Chondrocyte (in vitro differentiated cells): ENCODE measurements at regions not wholly inside any gene's neighbourhood (a gene's known extent, or its start where the extent isn't known, plus 50 kb on each side); places are given as distances from the start of the nearest gene placed in this dataset.
"Not testable (repeated sequence)": the region's sequence is repeated elsewhere in the genome, so short reads cannot be mapped to it uniquely, and the experiment has no call there.

Source experiments
- DNase-seq: peaks from one replicate; pipeline ENCODE4 v3.0.0; 2021; ENCODE audit warnings: mixed read lengths, low spot score
- H3K27ac Mint-ChIP-seq: one replicate; pipeline ENCODE4 v1.8.0; 2021; ENCODE audit warnings: mild to moderate bottlenecking, moderate library complexity, mixed read lengths; ENCODE audit not compliant: unreplicated experiment
- H3K27me3 Mint-ChIP-seq: 2 replicates; pipeline ENCODE4 v1.8.0; 2021; ENCODE audit warnings: low read depth, mixed read lengths
- H3K36me3 Mint-ChIP-seq: 2 replicates; pipeline ENCODE4 v1.8.0; 2021; ENCODE audit warnings: low read depth, mixed read lengths
- H3K4me1 Mint-ChIP-seq: 2 replicates; pipeline ENCODE4 v1.8.0; 2021; ENCODE audit warnings: low read depth, mild to moderate bottlenecking, mixed read lengths
- H3K4me3 Mint-ChIP-seq: one replicate; pipeline ENCODE4 v1.8.0; 2021; ENCODE audit warnings: mild to moderate bottlenecking, moderate library complexity, mixed read lengths; ENCODE audit not compliant: unreplicated experiment
- H3K9me3 Mint-ChIP-seq: 2 replicates; pipeline ENCODE4 v1.8.0; 2021; ENCODE audit warnings: low read depth, mixed read lengths
- TF ChIP-seq, protein P1 (sequence below): fragments of 200-600 bp; sonication (generic); IDR thresholded peaks from 2 replicates; pipeline ENCODE4 v1.5.0; 2021; ENCODE audit warnings: antibody characterized with exemption, mild to moderate bottlenecking, moderate library complexity

DNA sequence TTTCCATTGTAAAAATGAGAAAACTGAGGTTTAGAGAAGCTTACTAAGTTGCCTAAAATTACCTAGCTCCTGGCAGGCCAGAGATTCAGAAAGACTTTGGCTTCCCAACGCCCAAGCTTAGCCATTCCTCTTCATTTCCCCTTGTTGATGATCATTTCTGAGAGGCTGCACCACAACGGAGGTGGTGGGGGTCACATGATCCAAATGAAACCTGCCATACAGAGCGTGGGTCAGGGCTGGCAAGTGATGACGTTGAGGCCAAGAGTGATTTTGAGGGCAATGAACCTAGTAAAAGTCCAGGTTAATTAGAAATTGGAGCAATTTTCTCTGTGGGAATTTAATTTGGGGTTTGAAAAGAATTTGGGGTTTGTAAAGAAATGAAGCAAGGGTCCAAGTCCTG is 109.9 kb downstream of the TMEM182 start:
- TF ChIP-seq, protein P1, sequence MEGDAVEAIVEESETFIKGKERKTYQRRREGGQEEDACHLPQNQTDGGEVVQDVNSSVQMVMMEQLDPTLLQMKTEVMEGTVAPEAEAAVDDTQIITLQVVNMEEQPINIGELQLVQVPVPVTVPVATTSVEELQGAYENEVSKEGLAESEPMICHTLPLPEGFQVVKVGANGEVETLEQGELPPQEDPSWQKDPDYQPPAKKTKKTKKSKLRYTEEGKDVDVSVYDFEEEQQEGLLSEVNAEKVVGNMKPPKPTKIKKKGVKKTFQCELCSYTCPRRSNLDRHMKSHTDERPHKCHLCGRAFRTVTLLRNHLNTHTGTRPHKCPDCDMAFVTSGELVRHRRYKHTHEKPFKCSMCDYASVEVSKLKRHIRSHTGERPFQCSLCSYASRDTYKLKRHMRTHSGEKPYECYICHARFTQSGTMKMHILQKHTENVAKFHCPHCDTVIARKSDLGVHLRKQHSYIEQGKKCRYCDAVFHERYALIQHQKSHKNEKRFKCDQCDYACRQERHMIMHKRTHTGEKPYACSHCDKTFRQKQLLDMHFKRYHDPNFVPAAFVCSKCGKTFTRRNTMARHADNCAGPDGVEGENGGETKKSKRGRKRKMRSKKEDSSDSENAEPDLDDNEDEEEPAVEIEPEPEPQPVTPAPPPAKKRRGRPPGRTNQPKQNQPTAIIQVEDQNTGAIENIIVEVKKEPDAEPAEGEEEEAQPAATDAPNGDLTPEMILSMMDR: no peak
- Mint-ChIP-seq H3K9me3 (peaks cover 3% of the 10 kb centered on the region), H3K4me3 (no peak overlapping the region), H3K27me3 (no peaks in the 10 kb centered on the region), H3K4me1 (no peaks in the 10 kb centered on the region), H3K36me3 (peaks cover 2% of the 10 kb centered on the region), H3K27ac (no peak overlapping the region)
- no peak for DNase-seq

DNA sequence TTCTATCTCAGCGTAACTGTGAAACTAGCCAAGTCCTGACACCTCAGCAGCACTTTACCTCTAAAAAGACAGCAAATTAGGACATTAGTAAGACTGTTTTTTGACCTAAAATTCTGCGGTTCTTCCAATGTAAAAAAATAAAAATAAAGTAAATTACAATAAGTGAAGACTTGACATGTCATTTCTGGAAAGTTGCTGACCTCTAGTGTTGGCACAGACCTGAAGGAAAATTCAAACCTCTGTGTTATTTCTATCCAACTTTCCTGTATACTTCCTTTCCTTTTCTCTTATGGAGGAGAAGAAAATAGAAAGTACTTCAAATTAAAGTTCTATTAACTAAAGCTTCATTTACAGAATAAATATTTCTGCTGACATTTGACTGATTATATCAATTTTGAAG is 110.6 kb downstream of the TMEM182 start:
- Mint-ChIP-seq H3K9me3 (peaks cover 9% of the 10 kb centered on the region), H3K27ac (no peak overlapping the region), H3K4me3 (no peak overlapping the region), H3K27me3 (no peaks in the 10 kb centered on the region), H3K4me1 (no peaks in the 10 kb centered on the region), H3K36me3 (peaks cover 5% of the 10 kb centered on the region)
- TF ChIP-seq, protein P1: peak; percentile 75
- no peak for DNase-seq

DNA sequence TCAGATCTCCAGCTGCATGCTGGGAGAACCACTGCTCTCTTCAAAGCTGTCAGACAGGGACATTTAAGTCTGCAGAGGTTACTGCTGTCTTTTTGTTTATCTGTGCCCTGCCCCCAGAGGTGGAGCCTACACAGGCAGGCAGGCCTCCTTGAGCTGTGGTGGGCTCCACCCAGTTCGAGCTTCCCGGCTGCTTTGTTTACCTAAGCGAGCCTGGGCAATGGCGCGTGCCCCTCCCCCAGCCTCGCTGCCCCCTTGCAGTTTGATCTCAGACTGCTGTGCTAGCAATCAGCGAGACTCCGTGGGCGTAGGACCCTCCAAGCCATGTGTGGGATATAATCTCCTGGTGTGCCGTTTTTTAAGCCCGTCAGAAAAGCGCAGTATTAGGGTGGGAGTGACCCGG is 117.7 kb downstream of the TMEM182 start:
- not testable (repeated sequence) for H3K4me1 Mint-ChIP-seq, H3K27ac Mint-ChIP-seq, H3K27me3 Mint-ChIP-seq, H3K4me3 Mint-ChIP-seq, H3K36me3 Mint-ChIP-seq, DNase-seq
- H3K9me3 Mint-ChIP-seq: peaks cover 17% of the 10 kb centered on the region

DNA sequence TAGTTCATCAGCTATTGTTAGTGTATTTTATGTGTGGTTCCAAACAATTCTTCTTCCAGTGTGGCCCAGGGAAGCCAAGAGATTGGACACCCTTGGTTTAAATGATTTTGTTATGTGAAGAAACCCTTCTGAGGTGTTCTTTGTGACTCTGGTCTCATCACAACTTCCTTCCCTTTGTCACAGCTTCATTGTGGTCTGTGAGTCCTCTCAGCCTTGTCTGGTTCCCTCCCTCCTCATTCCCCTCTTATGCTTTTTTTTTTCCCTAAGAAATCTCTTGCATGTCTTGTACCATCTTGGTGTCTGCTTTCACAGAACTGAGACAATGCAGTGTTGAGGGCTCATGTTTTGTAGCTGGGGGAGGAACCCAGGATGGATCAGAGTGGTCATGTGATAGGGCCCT is 118.9 kb downstream of the TMEM182 start:
- no peak overlapping the region for H3K27ac Mint-ChIP-seq
- H3K4me3 Mint-ChIP-seq: no peak overlapping the region
- H3K9me3 Mint-ChIP-seq: peaks cover 14% of the 10 kb centered on the region
- H3K4me1 Mint-ChIP-seq: no peaks in the 10 kb centered on the region
- DNase-seq: no peak
- no peaks in the 10 kb centered on the region for H3K27me3 Mint-ChIP-seq
- peaks cover 3% of the 10 kb centered on the region for H3K36me3 Mint-ChIP-seq
- TF ChIP-seq, protein P1: no peak

DNA sequence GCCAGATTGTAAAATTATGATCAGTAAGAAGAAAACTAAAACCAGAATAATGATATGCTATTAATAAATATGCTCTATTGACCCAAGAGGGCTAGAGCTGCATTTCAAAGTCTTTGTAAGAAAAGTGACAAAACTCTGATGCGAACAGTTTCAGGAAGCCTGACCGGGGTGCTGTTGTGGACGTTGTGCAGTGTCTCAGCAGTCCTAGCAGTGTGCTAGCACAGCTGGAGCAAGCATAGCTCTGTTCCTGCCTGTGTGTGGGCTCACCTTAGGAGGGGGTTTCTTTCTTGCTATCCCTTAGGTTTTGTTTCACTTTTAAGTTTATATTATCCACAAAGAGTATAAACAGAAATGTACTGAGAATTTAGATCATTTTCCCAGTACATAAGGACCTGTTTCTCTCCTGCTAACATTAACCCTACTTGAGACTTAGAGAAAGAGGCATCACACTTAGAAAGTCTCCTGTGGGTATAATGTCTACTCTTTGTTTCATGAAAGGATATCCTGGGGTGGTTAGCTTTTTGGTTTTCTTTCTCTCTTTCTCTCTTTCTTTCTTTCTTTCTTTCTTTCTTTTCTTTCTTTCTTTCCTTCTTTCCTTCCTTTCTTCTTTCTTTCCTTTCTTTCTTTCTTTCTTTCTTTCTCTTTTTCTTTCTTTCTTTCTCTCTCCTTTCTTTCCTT is 124.5 kb downstream of the TMEM182 start:
- TF ChIP-seq, protein P1: no peak
- no peaks in the 10 kb centered on the region for H3K27me3 Mint-ChIP-seq
- DNase-seq: no peak
- H3K27ac Mint-ChIP-seq: no peak overlapping the region
- H3K4me3 Mint-ChIP-seq: no peak overlapping the region
- no peaks in the 10 kb centered on the region for H3K9me3 Mint-ChIP-seq
- H3K4me1 Mint-ChIP-seq: peaks cover 3% of the 10 kb centered on the region
- no peaks in the 10 kb centered on the region for H3K36me3 Mint-ChIP-seq

DNA sequence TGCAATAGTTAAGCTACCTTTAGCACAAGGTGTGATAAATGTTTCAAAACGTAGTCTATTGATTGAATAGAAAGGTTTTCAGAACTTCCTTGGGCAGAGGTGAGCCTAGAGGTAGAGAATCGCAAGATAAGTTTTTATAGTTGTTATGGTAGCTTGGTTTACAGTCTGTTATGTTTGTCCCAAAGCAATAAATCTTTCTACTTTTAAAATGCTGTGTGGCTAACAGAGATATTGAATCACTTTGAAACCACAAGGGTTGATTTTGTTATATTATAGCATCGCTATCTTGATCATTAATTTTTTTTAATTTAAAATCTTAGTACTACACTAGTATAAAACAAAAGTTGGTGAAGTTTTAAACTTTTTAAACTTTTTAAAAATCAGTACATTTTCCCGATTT is 126.7 kb downstream of the TMEM182 start:
- TF ChIP-seq, protein P1: no peak
- Mint-ChIP-seq H3K36me3 (no peaks in the 10 kb centered on the region), H3K27ac (no peak overlapping the region), H3K27me3 (no peaks in the 10 kb centered on the region), H3K4me1 (peaks cover 4% of the 10 kb centered on the region), H3K4me3 (no peak overlapping the region), H3K9me3 (no peaks in the 10 kb centered on the region)
- no peak for DNase-seq
